Left ventricle myocardium inferior (tissue), 1 donor: ENCODE measurements at regions not wholly inside any gene's neighbourhood (a gene's known extent, or its start where the extent isn't known, plus 50 kb on each side); places are given as distances from the start of the nearest gene placed in this dataset.
"Not testable (repeated sequence)": the region's sequence is repeated elsewhere in the genome, so short reads cannot be mapped to it uniquely, and the experiment has no call there.

Experiments
- DNase-seq: peaks from one replicate; pipeline ENCODE4 v3.0.0-alpha.2; 2020
- H3K27ac ChIP-seq: fragments of 200-600 bp; replicated peaks from 2 replicates; pipeline ENCODE4 v1.8.0; 2021
- H3K27me3 ChIP-seq: fragments of 200-600 bp; 2 replicates; pipeline ENCODE4 v1.8.0; 2021; ENCODE audit warnings: low read depth
- H3K36me3 ChIP-seq: fragments of 200-600 bp; 2 replicates; pipeline ENCODE4 v1.8.0; 2021
- H3K4me1 ChIP-seq: fragments of 200-600 bp; 2 replicates; pipeline ENCODE4 v1.8.0; 2021
- H3K4me3 ChIP-seq: fragments of 200-600 bp; 2 replicates; pipeline ENCODE4 v1.8.0; 2021; ENCODE audit warnings: mild to moderate bottlenecking, moderate library complexity
- H3K9me3 ChIP-seq: fragments of 200-600 bp; replicated peaks from 2 replicates; pipeline ENCODE4 v1.8.0; 2021
- CTCF ChIP-seq: fragments of 200-600 bp; IDR thresholded peaks from 2 replicates; pipeline ENCODE4 v1.8.0; 2021; ENCODE audit warnings: antibody characterized with exemption, mild to moderate bottlenecking, borderline replicate concordance
- intact Hi-C: fragments of 100-400 bp; cut with micrococcal nuclease; formaldehyde crosslinking; loops from one replicate; pipeline ENCODE4 v1.11.0; 2022
- donor health status: DM: no; HTN: yes; CAD: no; lungs with severe emphysema.

DNA sequence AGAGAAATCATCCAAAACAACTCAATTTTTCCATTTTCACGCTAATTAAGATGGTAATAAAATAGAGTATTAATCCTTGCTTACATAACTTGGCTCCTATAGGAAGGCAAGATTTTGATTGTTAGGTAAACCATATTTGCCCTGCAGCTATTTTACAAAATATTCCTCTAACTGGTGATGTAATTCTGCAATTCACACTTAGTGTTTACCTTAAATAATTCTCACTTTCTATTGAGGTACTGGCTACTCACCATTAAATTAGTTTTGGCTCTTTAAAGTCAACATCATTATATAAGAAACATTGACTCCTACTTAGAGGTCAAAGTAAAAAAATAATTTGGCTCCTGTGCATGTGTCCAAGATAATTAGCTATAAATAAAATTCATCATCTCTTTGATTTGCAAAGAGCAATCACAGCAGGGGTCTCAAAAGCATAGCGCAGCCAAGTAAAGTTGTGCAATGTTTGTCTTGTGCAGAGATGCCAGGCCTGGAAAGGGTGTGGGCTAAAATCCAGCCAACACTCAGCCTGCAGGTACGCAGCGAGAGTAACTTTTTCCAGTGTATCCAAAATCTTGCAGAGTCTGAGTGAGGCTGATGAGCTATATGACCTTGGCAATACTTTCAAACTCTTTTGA lies 501.2 kb downstream of the MMUT start:
- intact Hi-C loops, result no loop called here
- H3K27me3 ChIP-seq, result no peaks in the 10 kb centered on the region
- DNase-seq, result no peak
- no peaks in the 10 kb centered on the region for H3K4me1 ChIP-seq
- H3K36me3 ChIP-seq, result no peaks in the 10 kb centered on the region
- no peak for TF ChIP-seq CTCF
- no peak overlapping the region for H3K4me3 ChIP-seq
- no peaks in the 10 kb centered on the region for H3K9me3 ChIP-seq
- H3K27ac ChIP-seq, result no peak overlapping the region

DNA sequence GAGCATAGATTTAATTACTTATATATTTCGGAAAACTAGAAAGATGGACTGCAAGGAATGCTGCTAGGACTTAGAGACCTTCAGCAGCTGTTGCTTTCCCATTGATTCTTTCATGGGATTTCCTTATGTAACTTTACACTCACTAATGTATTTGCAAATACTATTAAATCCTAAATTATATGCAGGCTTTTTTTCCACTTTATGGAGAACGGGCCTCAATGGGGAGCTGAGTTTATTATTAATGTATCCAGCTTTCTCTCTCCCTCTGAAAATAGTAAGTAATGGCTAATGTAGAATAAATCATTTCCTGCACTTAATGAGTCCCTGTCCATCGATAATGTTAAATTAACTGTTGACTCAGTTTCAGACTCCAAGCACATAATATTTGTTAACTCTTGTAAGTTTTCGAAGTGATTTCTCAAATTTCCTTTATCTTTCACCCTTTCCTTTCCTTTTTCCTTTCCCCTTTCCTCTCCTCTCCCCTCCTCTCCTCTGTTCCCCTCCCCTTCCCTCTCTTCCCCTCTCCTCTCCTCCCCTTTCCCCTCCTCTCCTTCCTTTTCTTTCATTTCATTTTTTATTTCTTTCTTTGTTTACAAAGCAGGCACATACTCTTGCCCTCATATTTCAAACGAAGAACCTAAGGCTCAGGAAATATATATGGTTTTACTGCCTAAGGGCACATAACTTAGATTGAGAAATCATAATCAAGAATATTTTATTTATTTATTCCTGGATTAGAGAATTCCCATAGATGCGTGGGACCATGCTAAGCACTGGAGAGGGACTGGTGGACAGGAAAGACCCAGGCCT lies 503.6 kb downstream of the MMUT start:
- TF ChIP-seq CTCF, result no peak
- H3K4me3 ChIP-seq, result no peak overlapping the region
- H3K4me1 ChIP-seq, result no peaks in the 10 kb centered on the region
- H3K9me3 ChIP-seq, result no peaks in the 10 kb centered on the region
- no peak overlapping the region for H3K27ac ChIP-seq
- no peaks in the 10 kb centered on the region for H3K36me3 ChIP-seq
- intact Hi-C loops, result no loop called here
- no peak for DNase-seq
- no peaks in the 10 kb centered on the region for H3K27me3 ChIP-seq

DNA sequence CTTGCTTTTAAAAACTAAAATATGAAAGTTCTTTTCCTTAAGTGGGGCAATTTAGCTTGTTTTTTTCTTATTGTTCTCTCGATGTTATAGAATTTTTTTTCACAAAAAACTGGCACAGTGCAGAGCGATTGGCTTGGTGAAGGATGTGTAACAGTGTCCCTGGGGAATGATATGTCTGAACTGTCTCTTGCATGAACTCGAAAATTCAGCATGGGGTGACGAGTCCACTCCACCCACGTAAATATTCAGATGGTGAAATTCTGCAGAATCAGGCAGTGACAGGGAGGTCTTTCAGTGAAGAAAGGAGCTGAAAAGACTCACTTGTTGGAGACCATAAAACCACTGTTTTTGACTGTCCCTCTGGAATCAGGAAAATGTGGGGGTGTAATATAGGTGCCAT lies 505.3 kb downstream of the MMUT start:
- Histone ChIP-seq H3K4me1 (no peaks in the 10 kb centered on the region), H3K36me3 (no peaks in the 10 kb centered on the region), H3K4me3 (no peak overlapping the region), H3K27me3 (no peaks in the 10 kb centered on the region), H3K27ac (no peak overlapping the region), H3K9me3 (no peaks in the 10 kb centered on the region)
- TF ChIP-seq CTCF, result no peak
- DNase-seq, result no peak
- intact Hi-C loops, result no loop called here

GRCh38 chr6:48951917-48952316 lies 511.1 kb downstream of the MMUT start:
- Histone ChIP-seq H3K4me3 (no peak overlapping the region), H3K9me3 (no peaks in the 10 kb centered on the region), H3K4me1 (no peaks in the 10 kb centered on the region), H3K27me3 (no peaks in the 10 kb centered on the region), H3K36me3 (no peaks in the 10 kb centered on the region), H3K27ac (no peak overlapping the region)
- intact Hi-C loops, result no loop called here
- DNase-seq, result no peak
- no peak for TF ChIP-seq CTCF

GRCh38 chr6:48944276-48944675 lies 518.8 kb downstream of the MMUT start:
- H3K27ac ChIP-seq, DNase-seq, H3K27me3 ChIP-seq, H3K4me3 ChIP-seq, H3K4me1 ChIP-seq, intact Hi-C loops, H3K9me3 ChIP-seq, H3K36me3 ChIP-seq: not testable (repeated sequence)

- no peak for DNase-seq
- no peak for TF ChIP-seq CTCF
- Histone ChIP-seq H3K27ac (no peak overlapping the region), H3K9me3 (peaks cover 44% of the 10 kb centered on the region), H3K4me3 (no peak overlapping the region), H3K36me3 (no peaks in the 10 kb centered on the region), H3K4me1 (no peaks in the 10 kb centered on the region), H3K27me3 (no peaks in the 10 kb centered on the region)
- intact Hi-C loops, result no loop called here
These were observed 529.9 kb downstream of the MMUT start for GRCh38 chr6:48933136-48933535.
